HG03342 (cell line): ENCODE measurements at regions not wholly inside any gene's neighbourhood (a gene's known extent, or its start where the extent isn't known, plus 50 kb on each side); places are given as distances from the start of the nearest gene placed in this dataset.
"Not testable (repeated sequence)": the region's sequence is repeated elsewhere in the genome, so short reads cannot be mapped to it uniquely, and the experiment has no call there.

Source experiments
- ATAC-seq: cut with Tn5 transposase; IDR thresholded peaks from one replicate; pipeline ENCODE4 v1.9.1; 2021; ENCODE audit warnings: mild to moderate bottlenecking, moderate library complexity; ENCODE audit not compliant: unreplicated experiment

DNA sequence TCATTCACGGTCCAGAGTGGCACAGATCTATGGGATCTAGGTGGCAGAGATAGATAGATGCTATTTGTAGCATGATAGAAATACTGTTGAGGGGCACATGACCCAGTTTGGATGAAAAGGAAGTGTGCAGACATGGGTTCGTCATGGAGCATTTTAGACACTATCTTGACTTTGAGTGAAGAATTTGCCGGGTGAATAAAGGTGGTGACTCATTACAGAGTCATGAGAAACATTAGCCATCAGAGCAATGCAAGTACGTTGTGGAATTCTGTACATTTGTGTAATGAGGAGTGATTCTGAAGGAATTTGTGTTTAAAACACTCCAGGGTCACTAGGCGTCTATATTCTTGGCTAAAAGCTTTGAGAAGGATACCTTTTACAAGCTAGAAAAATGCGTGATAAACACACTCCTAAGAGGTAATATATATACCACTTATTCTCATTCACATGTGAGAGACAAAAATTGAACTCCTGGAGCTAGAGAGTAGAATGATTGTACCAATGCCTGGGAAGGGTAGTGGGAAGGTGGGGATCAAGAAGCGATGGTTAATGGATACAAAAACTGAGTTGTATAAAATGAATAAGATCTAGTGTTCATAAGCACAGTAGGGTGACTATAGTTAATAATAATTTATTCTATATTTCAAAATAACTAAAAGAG, 593.7 kb upstream of the LUZP2 start:
- no peak for ATAC-seq

GRCh38 chr11:23919455-23919854, 577.4 kb upstream of the LUZP2 start:
- no peak for ATAC-seq

DNA sequence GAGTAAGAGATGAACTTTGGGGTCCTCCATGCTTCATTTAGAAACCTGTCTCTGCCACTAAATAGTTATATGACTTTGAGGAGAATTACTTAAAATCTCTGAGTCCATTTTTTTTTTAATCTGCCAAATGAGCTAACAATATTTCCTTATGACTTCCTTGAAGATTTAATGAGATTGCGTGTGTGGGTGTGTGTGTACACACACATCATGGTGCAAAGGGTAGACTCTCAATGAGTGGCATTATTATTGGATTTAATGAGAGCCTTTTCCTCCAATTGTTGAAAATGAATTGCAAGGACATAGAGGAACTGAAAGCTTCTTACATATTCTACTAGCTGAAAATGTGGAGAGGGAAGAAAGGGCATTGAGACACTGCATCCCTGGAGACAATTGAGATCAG, 573.5 kb upstream of the LUZP2 start:
- no peak for ATAC-seq

DNA sequence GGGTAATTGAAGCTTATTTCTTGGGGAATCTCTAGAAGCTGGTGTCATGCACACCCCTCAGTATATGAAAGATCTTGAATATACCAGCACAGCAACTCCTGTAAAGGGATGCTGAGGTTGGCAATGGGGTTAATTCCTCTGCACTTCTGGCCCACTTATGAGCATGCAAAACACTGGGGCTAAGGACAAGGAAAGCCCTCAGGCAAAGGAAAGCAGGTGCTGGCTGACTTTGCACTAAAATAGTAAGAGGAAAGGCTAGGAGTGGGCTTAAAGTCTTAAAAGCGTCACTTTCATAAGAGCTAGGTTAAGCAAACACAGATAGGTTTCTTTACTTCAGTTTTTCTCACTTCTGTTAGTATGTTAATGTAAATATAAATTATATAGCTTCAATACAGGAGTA, 572.6 kb upstream of the LUZP2 start:
- ATAC-seq, result no peak

DNA sequence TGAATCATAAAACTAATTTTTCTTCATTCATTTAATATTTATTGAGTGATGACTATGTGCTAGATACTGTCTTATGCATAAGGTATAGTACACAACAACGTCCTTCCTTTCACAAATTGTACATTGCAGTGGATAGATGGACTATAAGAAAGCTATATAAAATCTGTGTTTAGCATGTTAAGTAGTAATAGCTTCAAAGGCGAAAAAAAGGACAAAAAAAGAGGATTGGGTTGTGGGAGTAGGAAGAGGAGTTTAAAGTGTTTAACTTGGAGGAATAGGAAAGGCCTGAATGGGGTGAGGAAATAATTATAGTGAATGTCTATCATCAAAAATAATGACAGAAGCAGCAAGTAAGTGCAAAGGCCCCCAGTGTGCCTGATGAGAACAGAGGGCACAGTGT, 565.4 kb upstream of the LUZP2 start:
- ATAC-seq, result no peak

DNA sequence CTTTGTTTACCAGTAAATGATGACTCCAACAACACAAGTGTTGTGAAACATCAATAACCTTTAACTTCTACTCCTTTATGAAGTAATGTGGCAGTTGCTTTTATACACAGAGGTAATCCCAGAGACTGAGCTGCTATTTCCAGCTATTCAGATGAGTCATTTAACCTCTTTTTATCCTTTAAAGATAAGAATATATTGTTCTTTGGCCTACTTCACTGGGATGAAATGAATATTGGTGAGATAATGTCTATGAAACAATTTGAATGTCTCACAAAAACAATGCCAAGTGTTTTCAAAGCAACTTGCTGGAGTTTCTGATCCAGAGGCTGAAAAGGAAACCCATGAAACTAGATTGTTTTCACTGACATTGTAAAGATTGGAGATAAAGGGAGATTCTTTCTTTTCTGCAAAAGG, 564.4 kb upstream of the LUZP2 start:
- no peak for ATAC-seq

GRCh38 chr11:23933721-23934120, 563.1 kb upstream of the LUZP2 start:
- ATAC-seq, result no peak

DNA sequence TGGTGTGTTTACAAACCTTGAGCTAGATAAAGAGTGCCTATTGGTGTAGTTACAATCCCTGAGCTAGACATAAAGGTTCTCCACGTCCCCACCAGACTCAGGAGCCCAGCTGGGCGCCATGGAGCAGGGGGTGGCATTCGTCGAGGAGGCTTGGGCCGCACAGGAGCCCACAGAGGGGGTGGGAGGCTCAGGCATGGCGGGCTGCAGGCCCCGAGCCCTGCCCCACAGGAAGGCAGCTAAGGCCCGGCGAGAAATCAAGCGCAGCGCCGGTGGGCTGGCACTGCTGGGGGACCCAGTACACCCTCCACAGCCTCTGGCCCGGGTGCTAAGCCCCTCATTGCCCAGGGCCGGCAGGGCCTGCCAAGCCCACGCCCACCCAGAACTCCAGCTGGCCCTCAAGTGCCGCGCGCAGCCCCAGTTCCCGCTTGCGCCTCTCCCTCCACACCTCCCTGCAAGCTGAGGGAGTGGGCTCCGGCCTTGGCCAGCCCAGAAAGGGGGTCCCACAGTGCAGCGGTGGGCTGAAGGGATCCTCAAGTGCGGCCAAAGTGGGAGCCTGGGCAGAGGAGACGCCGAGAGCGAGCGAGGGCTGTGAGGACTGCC, 562.1 kb upstream of the LUZP2 start:
- ATAC-seq, result not testable (repeated sequence)

GRCh38 chr11:23942117-23942815, 554.6 kb upstream of the LUZP2 start:
- ATAC-seq, result not testable (repeated sequence)

DNA sequence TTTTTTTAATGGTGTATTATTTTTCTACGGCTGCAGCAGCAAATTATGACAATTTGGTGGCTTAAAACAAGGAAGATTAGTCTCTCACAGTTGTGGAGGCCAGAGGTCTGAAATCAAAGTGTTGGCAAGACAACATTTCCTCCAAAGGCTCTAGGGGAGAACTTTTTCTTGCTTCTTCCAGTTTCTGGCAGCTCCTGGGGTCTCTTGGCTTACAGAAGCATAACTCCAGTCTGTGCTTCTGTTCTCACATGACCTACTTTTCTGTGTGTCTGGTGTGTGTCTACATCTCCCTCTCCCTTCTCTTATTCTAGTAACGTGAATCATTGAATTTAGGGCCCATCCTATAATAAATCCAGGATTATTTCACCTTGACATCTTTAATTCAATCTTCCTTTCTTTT, 551.9 kb upstream of the LUZP2 start:
- ATAC-seq, result no peak

DNA sequence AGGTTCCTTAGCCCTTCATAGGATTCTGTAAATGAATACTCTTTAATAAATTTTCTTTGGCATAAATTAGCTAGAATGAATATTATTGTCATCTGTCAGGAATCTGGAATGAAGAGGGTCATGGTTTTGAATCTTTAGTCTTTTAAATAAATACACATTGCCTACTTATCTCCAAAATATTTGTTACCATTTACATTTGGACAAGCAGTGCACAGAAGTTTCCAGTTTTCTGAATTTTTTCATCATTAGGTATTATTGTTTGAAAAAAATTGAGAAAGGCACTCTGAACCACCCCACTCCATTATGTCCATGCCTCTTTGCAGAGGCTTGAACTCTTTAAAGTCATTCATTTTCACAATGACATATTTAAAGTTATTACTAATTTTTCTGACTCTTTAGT, 549.0 kb upstream of the LUZP2 start:
- ATAC-seq, result no peak

- ATAC-seq, result no peak
These were observed 548.0 kb upstream of the LUZP2 start for GRCh38 chr11:23948851-23949250.

- ATAC-seq, result no peak
These were observed 542.7 kb upstream of the LUZP2 start for GRCh38 chr11:23953951-23954710.

DNA sequence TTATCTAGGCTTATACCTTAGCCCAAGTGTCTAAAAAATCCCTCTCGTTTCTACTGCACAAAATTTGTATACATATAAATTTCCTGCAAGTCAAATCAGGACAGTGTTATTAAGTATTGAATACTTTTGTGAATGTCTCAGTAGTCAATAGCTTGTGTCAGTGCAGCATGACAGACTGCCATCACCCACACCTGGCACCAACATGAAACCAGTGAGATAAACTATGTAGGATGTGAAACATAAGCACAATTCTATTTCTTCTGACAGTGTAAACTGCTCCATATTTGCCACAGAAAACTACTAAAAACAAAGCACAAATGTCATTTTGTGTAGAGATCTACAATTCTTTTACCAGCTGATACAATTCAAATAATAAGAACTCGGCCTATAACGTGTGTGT, 542.1 kb upstream of the LUZP2 start:
- no peak for ATAC-seq

GRCh38 chr11:23956586-23956985, 540.3 kb upstream of the LUZP2 start:
- ATAC-seq, result no peak

DNA sequence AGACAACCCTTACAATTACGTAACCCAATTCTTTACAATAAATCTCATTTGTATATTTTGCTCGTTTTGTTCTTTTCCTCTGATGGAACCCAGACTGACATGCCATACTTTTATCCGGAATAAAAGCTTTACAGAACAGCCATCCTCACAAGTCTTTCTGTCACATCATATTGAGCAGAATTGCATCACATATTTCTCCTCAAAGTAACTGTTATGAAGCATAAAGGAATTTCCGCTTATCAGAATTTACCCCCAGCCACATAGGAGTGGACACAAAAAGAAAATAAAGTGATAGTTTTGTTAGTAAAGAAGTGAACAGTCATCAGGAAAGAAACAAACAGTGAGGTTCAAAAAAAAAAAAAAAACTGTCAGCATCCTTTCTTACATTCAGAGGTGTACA, 539.5 kb upstream of the LUZP2 start:
- ATAC-seq, result no peak

GRCh38 chr11:23959462-23959861, 537.4 kb upstream of the LUZP2 start:
- ATAC-seq, result no peak

DNA sequence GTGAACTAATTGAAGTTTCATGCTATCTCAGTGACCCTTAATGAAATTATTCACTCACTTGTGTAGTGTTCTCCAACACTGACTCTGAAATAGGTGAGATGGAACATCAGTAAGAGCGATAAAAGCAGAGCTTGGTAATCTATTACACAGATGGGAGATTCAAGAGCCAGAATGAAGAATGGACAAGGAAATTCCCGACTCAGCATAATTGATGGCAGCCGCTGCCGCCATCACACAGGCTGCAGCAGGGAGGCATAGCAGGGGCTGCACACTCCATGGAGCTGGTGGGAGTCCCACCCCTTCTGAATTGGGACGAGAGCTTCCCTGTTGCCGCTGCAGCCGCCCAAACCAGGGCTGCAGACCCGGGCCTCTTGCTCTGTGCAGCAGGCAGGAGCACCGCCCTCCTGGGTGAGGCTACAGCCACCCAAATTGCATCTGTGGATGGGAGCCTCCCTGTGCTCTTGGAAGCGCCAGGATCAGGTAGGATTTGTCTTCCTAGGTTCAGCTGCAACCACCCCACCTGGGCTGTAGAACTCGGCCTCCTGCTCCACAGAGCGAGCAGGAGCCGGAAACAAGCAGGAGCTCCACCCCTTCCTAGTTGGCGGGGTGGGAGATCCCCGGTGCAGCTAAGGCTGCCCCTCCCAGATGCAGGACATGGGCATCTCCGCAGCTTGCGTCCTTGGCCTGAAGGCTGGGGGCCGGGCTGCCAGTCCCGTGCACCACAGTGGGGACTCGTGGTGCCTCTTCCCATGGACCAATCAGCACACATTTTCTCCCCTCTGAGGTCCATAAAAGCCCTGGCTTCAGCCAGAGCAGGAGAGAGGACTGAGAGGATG, 535.1 kb upstream of the LUZP2 start:
- ATAC-seq, result no peak

DNA sequence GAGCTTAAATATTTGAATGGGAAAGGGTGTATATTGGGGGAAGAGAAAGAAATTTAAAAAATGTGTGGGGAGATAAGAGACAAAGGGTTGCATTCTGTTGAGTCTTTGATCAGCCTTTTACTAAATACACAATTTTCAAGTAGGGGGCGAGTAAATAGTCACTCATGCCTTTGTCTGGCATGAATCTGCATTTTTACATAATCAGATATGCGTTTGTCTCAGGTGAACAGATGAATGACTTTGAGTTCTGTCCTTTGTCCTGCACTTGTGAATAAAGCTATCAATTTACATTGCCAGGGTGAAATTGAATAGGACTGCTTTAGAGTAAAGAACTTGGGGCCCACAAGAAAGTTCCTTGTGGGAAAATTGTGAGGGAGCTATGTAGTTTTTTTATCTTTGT, 523.6 kb upstream of the LUZP2 start:
- ATAC-seq, result no peak

GRCh38 chr11:23974051-23974450, 522.8 kb upstream of the LUZP2 start:
- ATAC-seq, result no peak

GRCh38 chr11:23974601-23975000, 522.3 kb upstream of the LUZP2 start:
- ATAC-seq, result no peak
